SK-N-SH (cell line): ENCODE measurements at regions not wholly inside any gene's neighbourhood (a gene's known extent, or its start where the extent isn't known, plus 50 kb on each side); places are given as distances from the start of the nearest gene placed in this dataset.

Source experiments
- CTCF ChIA-PET: fragments of 300-600, 350-600 bp; formaldehyde crosslinking; extraction: SDS; loops from one replicate; lab custom pipeline; 2021; lab: Yijun Ruan, JAX
- POLR2A ChIA-PET: fragments of 350-600 bp; sonication (Branson Sonifier 250); formaldehyde crosslinking; extraction: SDS; loops from one replicate; lab custom pipeline; 2020; ENCODE audit warnings: antibody characterized with exemption, inconsistent platforms; lab: Yijun Ruan, JAX
- DNase-seq: peaks from one replicate; pipeline ENCODE4 v3.0.0; 2012
- H2AFZ ChIP-seq: fragments of 200-600 bp; sonication (generic); 2 replicates; pipeline ENCODE4 v1.8.1; 2016; ENCODE audit warnings: antibody characterized with exemption, mild to moderate bottlenecking, low read depth
- H3F3A ChIP-seq: fragments of 200-600 bp; sonication (generic); replicated peaks from 2 replicates; pipeline ENCODE3; 2016; ENCODE audit warnings: antibody characterized with exemption, mild to moderate bottlenecking; ENCODE audit not compliant: insufficient read depth
- H3K27ac ChIP-seq, 2 experiments: fragments of 200-500 bp in 1 of 2; fragments of 200-600 bp in 1 of 2; sonication (Bioruptor generic) in 1 of 2; sonication (generic), shearing (Covaris generic) in 1 of 2; 2 replicates each; pipeline versions ENCODE4 v1.5.1 to v1.6.1; 2014 to 2016; ENCODE audit warnings: low read depth in 2 of 2, inconsistent platforms in 1 of 2, low read length in 1 of 2, mild to moderate bottlenecking in 1 of 2, mixed read lengths in 1 of 2
- H3K27me3 ChIP-seq: fragments of 200-600 bp; sonication (generic), shearing (Covaris generic); 2 replicates; pipeline ENCODE4 v1.6.1; 2016; ENCODE audit warnings: mixed run types; ENCODE audit not compliant: insufficient read depth
- H3K36me3 ChIP-seq, 2 experiments: fragments of 200-500 bp in 1 of 2; fragments of 200-600 bp in 1 of 2; sonication (Bioruptor generic) in 1 of 2; sonication (generic) in 1 of 2; replicated peaks in 1 of 2; 2 replicates each; pipeline versions ENCODE3 to v1.5.1; 2014 to 2016; ENCODE audit warnings: low read length in 1 of 2, mild to moderate bottlenecking in 1 of 2; ENCODE audit not compliant: insufficient read depth in 2 of 2, control insufficient read depth in 1 of 2
- H3K4me1 ChIP-seq, 2 experiments: fragments of 200-500 bp in 1 of 2; fragments of 200-600 bp in 1 of 2; sonication (Bioruptor generic) in 1 of 2; sonication (generic), shearing (Covaris generic) in 1 of 2; 2 replicates each; pipeline versions ENCODE4 v1.5.1 to v1.6.1; 2014 to 2016; ENCODE audit warnings: low read depth in 1 of 2, low read length in 1 of 2, mixed run types in 1 of 2; ENCODE audit not compliant: insufficient read depth in 2 of 2, control insufficient read depth in 1 of 2
- H3K4me2 ChIP-seq: fragments of 200-600 bp; sonication (generic), shearing (Covaris generic); 2 replicates; pipeline ENCODE4 v1.6.1; 2017; ENCODE audit warnings: mixed run types
- H3K4me3 ChIP-seq, 2 experiments: fragments of 200-500 bp in 1 of 2; fragments of 200-600 bp in 1 of 2; sonication (Bioruptor generic) in 1 of 2; sonication (generic), shearing (Covaris generic) in 1 of 2; 2 replicates each; pipeline versions ENCODE4 v1.5.1 to v1.8.1; 2014 to 2016; ENCODE audit warnings: low read depth in 2 of 2, inconsistent platforms in 1 of 2, low read length in 1 of 2, mild to moderate bottlenecking in 1 of 2, mixed read lengths in 1 of 2, moderate library complexity in 1 of 2
- H3K79me2 ChIP-seq: fragments of 200-600 bp; sonication (generic); 2 replicates; pipeline ENCODE4 v1.8.1; 2017; ENCODE audit warnings: mild to moderate bottlenecking; ENCODE audit not compliant: insufficient read depth
- H3K9ac ChIP-seq: fragments of 200-600 bp; sonication (generic); 2 replicates; pipeline ENCODE4 v1.6.1; 2017; ENCODE audit warnings: mixed run types
- H3K9me2 ChIP-seq: fragments of 200-600 bp; sonication (generic); 2 replicates; pipeline ENCODE4 v1.6.1; 2017; ENCODE audit warnings: mixed run types
- H3K9me3 ChIP-seq: fragments of 200-600 bp; sonication (generic); 2 replicates; pipeline ENCODE4 v1.6.1; 2017; ENCODE audit warnings: mixed run types, mild to moderate bottlenecking, moderate library complexity
- H4K20me1 ChIP-seq: fragments of 200-600 bp; sonication (generic); 2 replicates; pipeline ENCODE4 v1.6.1; 2017; ENCODE audit warnings: mild to moderate bottlenecking, mixed run types; ENCODE audit not compliant: insufficient read depth
- CHD2 ChIP-seq: fragments of 150-350 bp; IDR thresholded peaks from 2 replicates; pipeline ENCODE4 v1.6.1; 2018; ENCODE audit warnings: low read length; ENCODE audit not compliant: partially characterized antibody
- ELF1 ChIP-seq: IDR thresholded peaks from 2 replicates; pipeline ENCODE4 v1.4.0; 2012
- EP300 ChIP-seq, 2 experiments: IDR thresholded peaks; 2 replicates each; pipeline versions ENCODE4 v1.4.0 to v1.6.1; 2012; ENCODE audit warnings: borderline replicate concordance in 1 of 2, low read depth in 1 of 2, low read length in 1 of 2
- FOSL2 ChIP-seq: IDR thresholded peaks from 2 replicates; pipeline ENCODE4 v1.4.0; 2012; ENCODE audit warnings: low read depth, mild to moderate bottlenecking, moderate library complexity, borderline replicate concordance
- FOXJ3 ChIP-seq: sonication (generic); formaldehyde crosslinking; IDR thresholded peaks from 2 replicates; pipeline ENCODE4 v1.5.1; 2020; ENCODE audit warnings: mild to moderate bottlenecking, missing genetic modification reagents
- FOXM1 ChIP-seq: IDR thresholded peaks from 2 replicates; pipeline ENCODE4 v1.4.0; 2012; ENCODE audit warnings: low read depth, mild to moderate bottlenecking
- GABPA ChIP-seq: IDR thresholded peaks from 2 replicates; pipeline ENCODE4 v1.4.0; 2012; ENCODE audit warnings: low read depth, mild to moderate bottlenecking
- GATA2 ChIP-seq: sonication (generic); formaldehyde crosslinking; IDR thresholded peaks from 2 replicates; pipeline ENCODE4 v1.5.0; 2020; ENCODE audit warnings: mild to moderate bottlenecking, missing genetic modification reagents
- MXI1 ChIP-seq: IDR thresholded peaks from 2 replicates; pipeline ENCODE4 v1.6.1; 2012; ENCODE audit warnings: mild to moderate bottlenecking, low read depth, low read length, improper control_type of control experiment
- NFIC ChIP-seq: IDR thresholded peaks from 2 replicates; pipeline ENCODE4 v1.4.0; 2012; ENCODE audit warnings: borderline replicate concordance
- RFX5 ChIP-seq: IDR thresholded peaks from 2 replicates; pipeline ENCODE4 v1.6.1; 2012; ENCODE audit warnings: mild to moderate bottlenecking, improper control_type of control experiment, low read length
- RXRA ChIP-seq: IDR thresholded peaks from 2 replicates; pipeline ENCODE4 v1.4.0; 2012; ENCODE audit warnings: low read depth, mild to moderate bottlenecking, borderline replicate concordance
- SIN3A ChIP-seq: IDR thresholded peaks from 2 replicates; pipeline ENCODE4 v1.6.1; 2012; ENCODE audit warnings: low read depth, mild to moderate bottlenecking, low read length, moderate library complexity, borderline replicate concordance
- TAF1 ChIP-seq: IDR thresholded peaks from 2 replicates; pipeline ENCODE4 v1.6.1; 2012; ENCODE audit warnings: low read depth, mild to moderate bottlenecking, low read length, moderate library complexity, borderline replicate concordance
- TCF12 ChIP-seq: IDR thresholded peaks from 2 replicates; pipeline ENCODE4 v1.4.0; 2012
- TEAD4 ChIP-seq: IDR thresholded peaks from 2 replicates; pipeline ENCODE4 v1.4.0; 2012; ENCODE audit warnings: mild to moderate bottlenecking, borderline replicate concordance; ENCODE audit not compliant: insufficient read depth
- USF2 ChIP-seq: fragments of 150-350 bp; IDR thresholded peaks from 2 replicates; pipeline ENCODE4 v1.6.1; 2017; ENCODE audit warnings: antibody characterized with exemption, low read length, low read depth, borderline replicate concordance
- YY1 ChIP-seq: IDR thresholded peaks from 2 replicates; pipeline ENCODE4 v1.4.0; 2012; ENCODE audit warnings: low read depth, mild to moderate bottlenecking
- WGBS: methylation state at CpG from one replicate; pipeline ENCODE4 v1.1.6; 2017; ENCODE audit warnings: low lambda C conversion rate; 5-methylcytosine and 5-hydroxymethylcytosine counted together
- TF ChIP-seq, protein P1 (sequence below): IDR thresholded peaks from 2 replicates; pipeline ENCODE4 v1.4.0; 2012; ENCODE audit warnings: low read depth, borderline replicate concordance
- TF ChIP-seq, protein P2 (sequence below): IDR thresholded peaks from 2 replicates; pipeline ENCODE4 v1.6.1; 2012; ENCODE audit warnings: mild to moderate bottlenecking, low read depth, low read length, moderate library complexity

DNA sequence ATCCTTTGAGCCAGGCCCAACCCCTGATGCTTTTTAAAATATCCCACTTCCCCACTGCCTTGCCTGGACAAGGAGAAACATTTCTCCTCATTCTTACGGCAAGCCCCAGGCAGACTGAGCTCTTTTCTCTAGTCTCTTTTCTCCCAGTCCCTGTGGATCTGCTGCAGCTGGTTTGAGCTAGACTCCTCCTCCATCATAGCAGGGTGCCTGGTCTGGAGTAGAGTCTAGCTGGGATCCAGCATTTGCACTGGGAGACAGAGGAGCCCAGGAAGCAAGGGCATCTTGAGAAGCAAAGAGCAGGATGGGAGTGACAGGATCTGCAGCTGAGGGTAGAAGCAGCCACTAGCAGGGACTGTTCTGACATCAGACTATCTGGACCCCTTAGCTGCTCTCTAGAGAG is 562.3 kb upstream of the COBL start:
- POLR2A ChIA-PET = no interaction called here
- TF ChIP-seq GATA2 (CRISPR knock-in tag) = no peak
- no peak for TF ChIP-seq MXI1
- TF ChIP-seq NFIC = no peak
- no peak for TF ChIP-seq CHD2
- TF ChIP-seq, protein P1, sequence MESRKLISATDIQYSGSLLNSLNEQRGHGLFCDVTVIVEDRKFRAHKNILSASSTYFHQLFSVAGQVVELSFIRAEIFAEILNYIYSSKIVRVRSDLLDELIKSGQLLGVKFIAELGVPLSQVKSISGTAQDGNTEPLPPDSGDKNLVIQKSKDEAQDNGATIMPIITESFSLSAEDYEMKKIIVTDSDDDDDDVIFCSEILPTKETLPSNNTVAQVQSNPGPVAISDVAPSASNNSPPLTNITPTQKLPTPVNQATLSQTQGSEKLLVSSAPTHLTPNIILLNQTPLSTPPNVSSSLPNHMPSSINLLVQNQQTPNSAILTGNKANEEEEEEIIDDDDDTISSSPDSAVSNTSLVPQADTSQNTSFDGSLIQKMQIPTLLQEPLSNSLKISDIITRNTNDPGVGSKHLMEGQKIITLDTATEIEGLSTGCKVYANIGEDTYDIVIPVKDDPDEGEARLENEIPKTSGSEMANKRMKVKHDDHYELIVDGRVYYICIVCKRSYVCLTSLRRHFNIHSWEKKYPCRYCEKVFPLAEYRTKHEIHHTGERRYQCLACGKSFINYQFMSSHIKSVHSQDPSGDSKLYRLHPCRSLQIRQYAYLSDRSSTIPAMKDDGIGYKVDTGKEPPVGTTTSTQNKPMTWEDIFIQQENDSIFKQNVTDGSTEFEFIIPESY = no peak
- no peak for TF ChIP-seq SIN3A
- TF ChIP-seq USF2 = no peak
- no peak for TF ChIP-seq GABPA
- no peak for TF ChIP-seq RXRA
- no peak for TF ChIP-seq FOXM1
- no peak for TF ChIP-seq TCF12
- no peak for TF ChIP-seq RFX5
- no peak for TF ChIP-seq FOSL2
- no peak for TF ChIP-seq EP300 (IDR thresholded peaks at IDR 0.05; ENCODE audit: borderline replicate concordance in 1 of 2, low read depth in 1 of 2, low read length in 1 of 2)
- Histone ChIP-seq H3K79me2 (no peaks in the 10 kb centered on the region), H3K9ac (no peak overlapping the region), H3K27me3 (no peaks in the 10 kb centered on the region), H3F3A (no peaks in the 10 kb centered on the region), H2AFZ (no peak overlapping the region), H3K4me3 (no peak overlapping the region), H3K9me3 (peaks cover 5% of the 10 kb centered on the region; the same call in 1 of the 2 replicates), H3K27ac (no peak overlapping the region), H3K36me3 (no peaks in the 10 kb centered on the region), H3K4me1 (no peaks in the 10 kb centered on the region), H3K9me2 (no peaks in the 10 kb centered on the region), H3K4me2 (no peak overlapping the region), H4K20me1 (no peaks in the 10 kb centered on the region)
- DNase-seq = no peak
- WGBS = 71% methylated on average over 1 of the region's 1 CpG
- CTCF ChIA-PET = no interaction called here

DNA sequence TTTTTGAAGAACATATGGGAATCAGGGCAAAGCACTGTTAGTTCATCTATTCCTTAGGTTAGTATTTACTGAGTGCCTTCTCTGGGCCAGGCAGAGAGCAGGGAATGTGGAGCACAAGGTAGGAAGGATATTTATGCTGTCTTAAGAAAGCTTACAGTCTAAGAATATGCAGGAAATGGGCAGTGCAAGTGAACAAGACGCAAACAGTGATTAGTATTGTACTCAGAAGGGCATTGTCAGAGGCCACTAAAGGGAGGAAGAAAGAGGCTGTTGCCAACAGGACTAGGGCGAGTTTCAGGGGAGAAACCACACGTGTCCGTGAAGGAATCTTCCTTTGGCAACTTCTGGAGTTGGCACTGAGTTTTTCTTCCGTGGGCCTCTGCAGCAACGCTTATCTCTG is 552.8 kb upstream of the COBL start:
- no peak for TF ChIP-seq TCF12
- TF ChIP-seq FOXJ3 (CRISPR knock-in tag) = no peak
- no peak for TF ChIP-seq RFX5
- TF ChIP-seq ELF1 = no peak
- TF ChIP-seq TAF1 = no peak
- TF ChIP-seq, protein P1 = no peak
- TF ChIP-seq, protein P2, sequence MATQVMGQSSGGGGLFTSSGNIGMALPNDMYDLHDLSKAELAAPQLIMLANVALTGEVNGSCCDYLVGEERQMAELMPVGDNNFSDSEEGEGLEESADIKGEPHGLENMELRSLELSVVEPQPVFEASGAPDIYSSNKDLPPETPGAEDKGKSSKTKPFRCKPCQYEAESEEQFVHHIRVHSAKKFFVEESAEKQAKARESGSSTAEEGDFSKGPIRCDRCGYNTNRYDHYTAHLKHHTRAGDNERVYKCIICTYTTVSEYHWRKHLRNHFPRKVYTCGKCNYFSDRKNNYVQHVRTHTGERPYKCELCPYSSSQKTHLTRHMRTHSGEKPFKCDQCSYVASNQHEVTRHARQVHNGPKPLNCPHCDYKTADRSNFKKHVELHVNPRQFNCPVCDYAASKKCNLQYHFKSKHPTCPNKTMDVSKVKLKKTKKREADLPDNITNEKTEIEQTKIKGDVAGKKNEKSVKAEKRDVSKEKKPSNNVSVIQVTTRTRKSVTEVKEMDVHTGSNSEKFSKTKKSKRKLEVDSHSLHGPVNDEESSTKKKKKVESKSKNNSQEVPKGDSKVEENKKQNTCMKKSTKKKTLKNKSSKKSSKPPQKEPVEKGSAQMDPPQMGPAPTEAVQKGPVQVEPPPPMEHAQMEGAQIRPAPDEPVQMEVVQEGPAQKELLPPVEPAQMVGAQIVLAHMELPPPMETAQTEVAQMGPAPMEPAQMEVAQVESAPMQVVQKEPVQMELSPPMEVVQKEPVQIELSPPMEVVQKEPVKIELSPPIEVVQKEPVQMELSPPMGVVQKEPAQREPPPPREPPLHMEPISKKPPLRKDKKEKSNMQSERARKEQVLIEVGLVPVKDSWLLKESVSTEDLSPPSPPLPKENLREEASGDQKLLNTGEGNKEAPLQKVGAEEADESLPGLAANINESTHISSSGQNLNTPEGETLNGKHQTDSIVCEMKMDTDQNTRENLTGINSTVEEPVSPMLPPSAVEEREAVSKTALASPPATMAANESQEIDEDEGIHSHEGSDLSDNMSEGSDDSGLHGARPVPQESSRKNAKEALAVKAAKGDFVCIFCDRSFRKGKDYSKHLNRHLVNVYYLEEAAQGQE = no peak
- TF ChIP-seq YY1 = no peak
- TF ChIP-seq TEAD4 = no peak
- no peak for TF ChIP-seq EP300 (IDR thresholded peaks at IDR 0.05; ENCODE audit: borderline replicate concordance in 1 of 2, low read depth in 1 of 2, low read length in 1 of 2)
- CTCF ChIA-PET = no interaction called here
- POLR2A ChIA-PET = no interaction called here
- H3F3A ChIP-seq = no peaks in the 10 kb centered on the region
- H3K4me2 ChIP-seq = no peak overlapping the region
- no peaks in the 10 kb centered on the region for H3K36me3 ChIP-seq
- no peaks in the 10 kb centered on the region for H4K20me1 ChIP-seq
- 33% methylated on average over 6 of the region's 6 CpGs for WGBS
- H3K79me2 ChIP-seq = no peaks in the 10 kb centered on the region
- H3K4me1 ChIP-seq = no peaks in the 10 kb centered on the region
- no peaks in the 10 kb centered on the region for H3K27me3 ChIP-seq
- H3K27ac ChIP-seq = no peak overlapping the region
- no peak overlapping the region for H2AFZ ChIP-seq
- 0 out of 2 replicates have a peak, but pooled peaks cover 8% of the 10 kb centered on the region for H3K9me2 ChIP-seq
- no peak overlapping the region for H3K4me3 ChIP-seq
- no peaks in the 10 kb centered on the region; the same call in 1 of the 2 replicates for H3K9me3 ChIP-seq
- H3K9ac ChIP-seq = no peak overlapping the region
- no peak for DNase-seq
